ENCODE measurements at regions not wholly inside any gene's neighbourhood (a gene's known extent, or its start where the extent isn't known, plus 50 kb on each side); places are given as distances from the start of the nearest gene placed in this dataset.

GRCh38 chr5:98173334-98173733 is 600.1 kb upstream of the RGMB start:
- no peak for TF ChIP-seq EZH2 (IDR thresholded peaks at IDR 0.05; ENCODE audit: borderline replicate concordance, low read depth, low read length, poor library complexity, severe bottlenecking)
- TF ChIP-seq CTCF (conservative IDR thresholded peaks at IDR 0.05; ENCODE audit: low read depth, low read length) = no peak
